HepG2 (cell line): ENCODE measurements at regions not wholly inside any gene's neighbourhood (a gene's known extent, or its start where the extent isn't known, plus 50 kb on each side); places are given as distances from the start of the nearest gene placed in this dataset.

Experiments used
- ATAC-seq: fragments of 200-7000 bp; cut with Tn5 transposase; 3 replicates; pipeline ENCODE4 v1.9.1; 2020; ENCODE audit warnings: mild to moderate bottlenecking, moderate library complexity
- BruUV-seq: library from RNA; stranded (reverse); fragments of 400-500 nt; replicated peaks from 2 replicates; lab custom pipeline; 2021; lab: Mats Ljungman, UMichigan
- CTCF ChIA-PET: fragments of 300-600 bp; formaldehyde crosslinking; extraction: SDS; loops from one replicate; lab custom pipeline; 2021; ENCODE audit warnings: low total read pairs, inconsistent platforms, low intra/inter-chr PET ratio; lab: Yijun Ruan, JAX
- POLR2A ChIA-PET: fragments of 350-600 bp; sonication (Branson Sonifier 250); formaldehyde crosslinking; loops from one replicate; lab custom pipeline; 2020; ENCODE audit warnings: antibody characterized with exemption, inconsistent platforms; lab: Yijun Ruan, JAX
- DNase-seq: peaks from one replicate; pipeline ENCODE4 v3.0.0-alpha.2; 2015; ENCODE audit warnings: low spot score
- FAIRE-seq: peaks from 3 replicates; lab custom pipeline; 2011; peaks lifted over from hg19 to GRCh38; lab: Jason Lieb, UNC
- H2AFZ ChIP-seq: one replicate; pipeline ENCODE4 v1.6.1; 2011; ENCODE audit warnings: low read length, inconsistent platforms
- H3K27ac ChIP-seq: fragments of 300-600 bp; 3 replicates; pipeline ENCODE4 v1.8.0; 2011; ENCODE audit warnings: mixed run types, mild to moderate bottlenecking, mixed read lengths, low read length, inconsistent platforms; ENCODE audit not compliant: insufficient read depth; ENCODE audit errors: extremely low read length
- H3K27me3 ChIP-seq, 2 experiments: fragments of 200-600 bp in 1 of 2; 2 replicates in 1 of 2; 3 replicates in 1 of 2; pipeline versions ENCODE4 v1.6.0 to v1.8.0; 2011; ENCODE audit warnings: low read length in 2 of 2, mild to moderate bottlenecking in 2 of 2, moderate library complexity in 2 of 2, inconsistent platforms in 1 of 2; ENCODE audit not compliant: insufficient read depth in 2 of 2, control insufficient read depth in 1 of 2
- H3K36me3 ChIP-seq, 2 experiments: fragments of 200-600 bp in 1 of 2; replicated peaks in 1 of 2; 2 replicates in 1 of 2; 3 replicates in 1 of 2; pipeline versions ENCODE4 v1.5.1 to v1.8.0; 2011; ENCODE audit warnings: low read length in 2 of 2, inconsistent platforms in 1 of 2; ENCODE audit not compliant: insufficient read depth in 2 of 2, control insufficient read depth in 1 of 2
- H3K4me1 ChIP-seq: 2 replicates; pipeline ENCODE4 v1.5.1; 2012; ENCODE audit warnings: low read length, inconsistent platforms; ENCODE audit not compliant: insufficient read depth
- H3K4me2 ChIP-seq: 2 replicates; pipeline ENCODE4 v1.6.0; 2011; ENCODE audit warnings: low read depth, low read length, inconsistent platforms
- H3K4me3 ChIP-seq, 3 experiments: fragments of 200-600 bp in 1 of 3; sonication (generic), shearing (Covaris generic) in 1 of 3; replicated peaks in 1 of 3; 2 replicates each; pipeline ENCODE4 v1.5.1; 2011 to 2016; ENCODE audit warnings: low read length in 3 of 3, inconsistent platforms in 2 of 3, low read depth in 2 of 3, mild to moderate bottlenecking in 2 of 3, control low read depth in 1 of 3, mixed read lengths in 1 of 3; ENCODE audit not compliant: insufficient read depth in 1 of 3
- H3K79me2 ChIP-seq: one replicate; pipeline ENCODE4 v1.6.1; 2011; ENCODE audit warnings: low read length, inconsistent platforms; ENCODE audit not compliant: insufficient read depth
- H3K9ac ChIP-seq: 2 replicates; pipeline ENCODE4 v1.6.0; 2011; ENCODE audit warnings: mild to moderate bottlenecking, low read depth, low read length, inconsistent platforms; ENCODE audit not compliant: insufficient read depth
- H3K9me3 ChIP-seq: 2 replicates; pipeline ENCODE4 v1.5.1; 2012; ENCODE audit warnings: mild to moderate bottlenecking, low read length
- H4K20me1 ChIP-seq: 2 replicates; pipeline ENCODE4 v1.6.0; 2011; ENCODE audit warnings: inconsistent platforms, mild to moderate bottlenecking, low read length, moderate library complexity; ENCODE audit not compliant: insufficient read depth
- ARID2 ChIP-seq: sonication (generic); formaldehyde crosslinking; IDR thresholded peaks from 2 replicates; pipeline ENCODE4 v1.8.1; 2022; ENCODE audit warnings: mild to moderate bottlenecking, missing genetic modification reagents, borderline replicate concordance
- MTF2 ChIP-seq: sonication (generic); formaldehyde crosslinking; IDR thresholded peaks from 2 replicates; pipeline ENCODE4 v1.5.0; 2020; ENCODE audit warnings: missing genetic modification reagents, borderline replicate concordance
- ZFP36L2 ChIP-seq: sonication (generic); formaldehyde crosslinking; IDR thresholded peaks from 2 replicates; pipeline ENCODE4 v1.4.0; 2020; ENCODE audit warnings: missing genetic modification reagents
- ZNF563 ChIP-seq: sonication (generic); formaldehyde crosslinking; IDR thresholded peaks from 2 replicates; pipeline ENCODE4 v1.8.0; 2022; ENCODE audit warnings: mild to moderate bottlenecking, moderate library complexity, missing genetic modification reagents
- WGBS: methylation state at CpG from one replicate; pipeline ENCODE4 v1.1.6; 2017; ENCODE audit warnings: low lambda C conversion rate; 5-methylcytosine and 5-hydroxymethylcytosine counted together
- in situ Hi-C: cut with HindIII; loops from 2 replicates; pipeline ENCODE4 v1.10.0; 2017; ENCODE audit warnings: low pct_unique_long_range_greater_than_20kb; ENCODE audit not compliant: extremely low pct_ligation_motif_present
- intact Hi-C: fragments of 100-400 bp; cut with micrococcal nuclease; formaldehyde crosslinking; loops from one replicate; pipeline ENCODE4 v1.10.0; 2022; ENCODE audit not compliant: unreplicated experiment
- TF ChIP-seq, protein P1 (sequence below): sonication (generic); formaldehyde crosslinking; IDR thresholded peaks from 2 replicates; pipeline ENCODE4 v1.5.1; 2020; ENCODE audit warnings: mild to moderate bottlenecking, missing genetic modification reagents, moderate library complexity

DNA sequence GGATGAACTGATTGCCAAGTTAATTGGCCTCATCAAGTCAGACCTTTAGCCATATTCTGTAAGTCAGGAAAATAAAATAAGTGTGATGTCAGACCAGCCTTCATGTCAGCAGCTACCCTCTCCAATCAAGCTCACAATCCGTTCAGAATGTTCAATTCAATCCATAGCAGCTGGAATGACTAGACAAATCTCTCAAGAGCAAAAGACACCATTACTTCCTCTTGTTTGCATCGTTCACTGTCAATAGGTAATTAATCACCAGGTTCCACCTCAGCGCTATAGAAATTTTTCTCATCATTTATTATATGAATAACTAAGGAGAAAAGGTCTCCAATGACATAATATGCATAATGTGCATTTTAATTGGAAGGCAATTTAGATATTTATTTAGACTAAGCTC is 321.0 kb upstream of the GRIA3 start (continued):
- TF ChIP-seq, protein P1, sequence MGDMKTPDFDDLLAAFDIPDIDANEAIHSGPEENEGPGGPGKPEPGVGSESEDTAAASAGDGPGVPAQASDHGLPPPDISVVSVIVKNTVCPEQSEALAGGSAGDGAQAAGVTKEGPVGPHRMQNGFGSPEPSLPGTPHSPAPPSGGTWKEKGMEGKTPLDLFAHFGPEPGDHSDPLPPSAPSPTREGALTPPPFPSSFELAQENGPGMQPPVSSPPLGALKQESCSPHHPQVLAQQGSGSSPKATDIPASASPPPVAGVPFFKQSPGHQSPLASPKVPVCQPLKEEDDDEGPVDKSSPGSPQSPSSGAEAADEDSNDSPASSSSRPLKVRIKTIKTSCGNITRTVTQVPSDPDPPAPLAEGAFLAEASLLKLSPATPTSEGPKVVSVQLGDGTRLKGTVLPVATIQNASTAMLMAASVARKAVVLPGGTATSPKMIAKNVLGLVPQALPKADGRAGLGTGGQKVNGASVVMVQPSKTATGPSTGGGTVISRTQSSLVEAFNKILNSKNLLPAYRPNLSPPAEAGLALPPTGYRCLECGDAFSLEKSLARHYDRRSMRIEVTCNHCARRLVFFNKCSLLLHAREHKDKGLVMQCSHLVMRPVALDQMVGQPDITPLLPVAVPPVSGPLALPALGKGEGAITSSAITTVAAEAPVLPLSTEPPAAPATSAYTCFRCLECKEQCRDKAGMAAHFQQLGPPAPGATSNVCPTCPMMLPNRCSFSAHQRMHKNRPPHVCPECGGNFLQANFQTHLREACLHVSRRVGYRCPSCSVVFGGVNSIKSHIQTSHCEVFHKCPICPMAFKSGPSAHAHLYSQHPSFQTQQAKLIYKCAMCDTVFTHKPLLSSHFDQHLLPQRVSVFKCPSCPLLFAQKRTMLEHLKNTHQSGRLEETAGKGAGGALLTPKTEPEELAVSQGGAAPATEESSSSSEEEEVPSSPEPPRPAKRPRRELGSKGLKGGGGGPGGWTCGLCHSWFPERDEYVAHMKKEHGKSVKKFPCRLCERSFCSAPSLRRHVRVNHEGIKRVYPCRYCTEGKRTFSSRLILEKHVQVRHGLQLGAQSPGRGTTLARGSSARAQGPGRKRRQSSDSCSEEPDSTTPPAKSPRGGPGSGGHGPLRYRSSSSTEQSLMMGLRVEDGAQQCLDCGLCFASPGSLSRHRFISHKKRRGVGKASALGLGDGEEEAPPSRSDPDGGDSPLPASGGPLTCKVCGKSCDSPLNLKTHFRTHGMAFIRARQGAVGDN (CRISPR knock-in tag) = no peak
- TF ChIP-seq ZFP36L2 (CRISPR knock-in tag) = no peak
- TF ChIP-seq MTF2 = no peak

- Histone ChIP-seq H3K4me2 (no peak overlapping the region), H3K9ac (no peak overlapping the region), H3K4me3 (no peak overlapping the region), H2AFZ (no peak overlapping the region), H4K20me1 (no peaks in the 10 kb centered on the region), H3K36me3 (no peaks in the 10 kb centered on the region), H3K27me3 (no peaks in the 10 kb centered on the region), H3K27ac (no peak overlapping the region), H3K9me3 (no peaks in the 10 kb centered on the region), H3K4me1 (no peaks in the 10 kb centered on the region), H3K79me2 (no peaks in the 10 kb centered on the region)
- no peak for TF ChIP-seq ZNF563 (CRISPR knock-in tag)
- TF ChIP-seq ARID2 = no peak
- FAIRE-seq (no peak), DNase-seq (no peak), ATAC-seq (no peak)
- intact Hi-C loops = no loop called here
- POLR2A ChIA-PET = no interaction called here
- no TSS peak for BruUV-seq
- CTCF ChIA-PET = no interaction called here
- WGBS = 7% methylated on average over 2 of the region's 2 CpGs
- in situ Hi-C loops = no loop called here
Measured at GRCh38 chrX:122866532-122866931, 317.5 kb upstream of the GRIA3 start.
